ENCODE measurements at regions not wholly inside any gene's neighbourhood (a gene's known extent, or its start where the extent isn't known, plus 50 kb on each side); places are given as distances from the start of the nearest gene placed in this dataset.

DNA sequence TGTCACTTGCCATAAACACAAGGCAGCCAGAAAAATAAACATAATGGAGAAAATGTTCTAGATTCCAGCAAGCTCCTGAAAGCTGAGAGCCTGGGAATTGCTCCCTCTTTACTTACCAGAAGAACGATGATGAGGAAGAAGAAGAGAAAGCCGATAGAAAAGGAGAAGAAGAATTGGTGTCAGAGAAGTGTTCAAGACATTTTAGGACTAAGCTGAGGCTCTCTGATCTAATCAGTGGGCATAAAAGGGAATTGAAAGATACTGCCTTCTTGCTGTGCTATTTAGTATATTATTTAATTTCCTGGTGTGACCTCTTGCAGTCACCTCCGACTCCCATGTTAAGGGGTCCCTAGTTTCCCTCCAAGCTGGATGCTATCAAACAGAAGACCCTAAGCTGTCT lies 316.6 kb upstream of the JARID2 start:
- TF ChIP-seq ZNF350 (tag by site-specific recombination; IDR thresholded peaks at IDR 0.05), result no peak
- no peak for TF ChIP-seq ZNF658 (tag by site-specific recombination; IDR thresholded peaks at IDR 0.05)
- TF ChIP-seq ZBTB8A (tag by site-specific recombination; IDR thresholded peaks at IDR 0.05), result no peak
- TF ChIP-seq ZNF560 (tag by site-specific recombination; IDR thresholded peaks at IDR 0.05; ENCODE audit: borderline replicate concordance), result no peak
- TF ChIP-seq ZXDB (tag by site-specific recombination; IDR thresholded peaks at IDR 0.05), result no peak
- no peak for TF ChIP-seq MYNN (tag by site-specific recombination; IDR thresholded peaks at IDR 0.05; ENCODE audit: borderline replicate concordance)
- TF ChIP-seq ZNF24 (tag by site-specific recombination; IDR thresholded peaks at IDR 0.05), result no peak
- no peak overlapping the region for H3K27ac ChIP-seq (ENCODE audit: extremely low read depth, low read depth, low read length)
- H3K36me3 ChIP-seq (ENCODE audit: control insufficient read depth in 2 of 2, insufficient read depth in 1 of 2, low read length in 2 of 2), result no peaks in the 10 kb centered on the region
- no peak overlapping the region for H3K4me3 ChIP-seq (ENCODE audit: low read depth, low read length)
- no peaks in the 10 kb centered on the region for H3K9me3 ChIP-seq (ENCODE audit: control insufficient read depth, insufficient read depth, low read depth, low read length)
- CTCF ChIA-PET, result no interaction called here
- peaks cover 10% of the 10 kb centered on the region for H3K4me1 ChIP-seq (ENCODE audit: control insufficient read depth, insufficient read depth, low read length)
- POLR2A ChIA-PET, result no interaction called here

DNA sequence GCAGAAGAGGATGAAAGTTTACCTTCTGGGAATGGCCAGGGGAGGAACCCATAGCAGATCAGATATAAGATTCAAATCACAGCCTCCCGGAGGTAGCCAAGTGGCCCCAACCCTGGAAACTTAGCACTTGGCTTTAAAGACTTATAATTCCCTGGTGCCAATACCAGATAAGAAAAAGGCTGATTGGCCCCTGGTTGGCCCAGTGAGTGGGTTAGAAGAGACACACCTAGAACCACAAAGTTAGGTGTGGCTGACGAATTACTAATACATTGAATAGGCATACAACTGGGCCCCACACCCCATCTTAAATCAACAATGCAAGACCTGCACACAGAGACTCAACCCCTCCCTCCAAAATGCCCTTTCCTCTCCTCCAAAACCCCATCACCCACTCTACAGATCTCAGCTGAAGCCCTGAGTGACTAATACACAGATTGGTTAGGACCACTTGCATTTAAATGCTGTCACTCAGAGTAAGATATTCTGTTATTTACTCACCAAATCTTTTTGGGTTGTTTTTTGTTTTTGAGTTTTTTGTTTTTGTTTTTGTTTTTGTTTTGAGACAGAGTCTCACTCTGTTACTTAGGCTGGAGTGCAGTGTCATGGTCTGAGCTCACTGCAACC lies 315.4 kb upstream of the JARID2 start:
- ChIA-PET CTCF (no interaction called here), POLR2A (no interaction called here)
- H3K9me3 ChIP-seq (ENCODE audit: control insufficient read depth, insufficient read depth, low read depth, low read length), result no peaks in the 10 kb centered on the region
- no peak overlapping the region for H3K4me3 ChIP-seq (ENCODE audit: low read depth, low read length)
- H3K4me1 ChIP-seq (ENCODE audit: control insufficient read depth, insufficient read depth, low read length), result no peaks in the 10 kb centered on the region
- H3K36me3 ChIP-seq (ENCODE audit: control insufficient read depth in 2 of 2, insufficient read depth in 1 of 2, low read length in 2 of 2), result no peaks in the 10 kb centered on the region
- no peak overlapping the region for H3K27ac ChIP-seq (ENCODE audit: extremely low read depth, low read depth, low read length)
- TF ChIP-seq MZF1 (tag by site-specific recombination; IDR thresholded peaks at IDR 0.05; ENCODE audit: borderline replicate concordance) (no peak), ZNF248 (tag by site-specific recombination; IDR thresholded peaks at IDR 0.05) (no peak), KLF1 (tag by site-specific recombination; IDR thresholded peaks at IDR 0.05) (peak; percentile 85), OSR2 (tag by site-specific recombination; IDR thresholded peaks at IDR 0.05) (no peak), ZBTB7A (tag by site-specific recombination; IDR thresholded peaks at IDR 0.05; ENCODE audit: low read depth) (no peak), ZFP41 (tag by site-specific recombination; IDR thresholded peaks at IDR 0.05; ENCODE audit: borderline replicate concordance) (no peak), BCL11B (tag by site-specific recombination; IDR thresholded peaks at IDR 0.05; ENCODE audit: low read depth) (no peak), ZNF768 (tag by site-specific recombination; IDR thresholded peaks at IDR 0.05) (no peak), ZSCAN23 (tag by site-specific recombination; IDR thresholded peaks at IDR 0.05) (no peak)

DNA sequence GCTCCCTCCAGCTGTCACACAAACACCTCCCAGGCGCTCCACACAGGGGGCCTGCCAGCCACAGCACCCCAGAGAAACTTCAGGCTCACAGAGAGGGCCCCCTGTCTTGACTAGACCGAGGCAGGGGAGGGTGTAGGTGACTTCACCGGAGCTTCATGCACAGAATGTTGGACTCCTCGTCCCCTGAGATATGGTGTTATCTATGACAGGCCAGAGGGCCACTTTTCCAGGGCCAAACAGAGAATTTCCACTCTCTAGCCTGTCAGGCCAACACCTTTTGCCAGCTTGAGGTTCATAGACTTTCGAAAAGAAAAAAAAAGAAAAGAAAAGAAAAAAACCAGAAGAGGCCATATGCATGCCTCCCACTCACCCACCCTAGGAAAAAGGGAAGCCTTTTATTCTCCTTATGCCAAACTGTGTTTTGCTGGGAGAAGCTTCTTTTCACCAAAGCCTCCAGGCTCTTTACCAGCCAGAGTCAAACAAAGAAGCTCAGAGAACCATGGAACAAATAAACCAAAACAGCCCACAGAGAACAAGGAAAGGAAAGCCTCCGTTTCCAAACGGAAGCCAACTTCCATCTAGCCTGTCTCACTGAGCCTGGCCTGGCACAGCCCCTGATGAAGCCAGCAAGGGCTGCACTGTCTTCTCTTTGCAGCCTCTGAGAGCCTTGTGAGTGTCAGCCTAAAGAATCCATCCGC lies 313.2 kb upstream of the JARID2 start:
- Histone ChIP-seq H3K27ac (ENCODE audit: extremely low read depth, low read depth, low read length) (no peak overlapping the region), H3K9me3 (ENCODE audit: control insufficient read depth, insufficient read depth, low read depth, low read length) (no peaks in the 10 kb centered on the region), H3K4me3 (ENCODE audit: low read depth, low read length) (no peak overlapping the region), H3K36me3 (ENCODE audit: control insufficient read depth in 2 of 2, insufficient read depth in 1 of 2, low read length in 2 of 2) (no peaks in the 10 kb centered on the region), H3K4me1 (ENCODE audit: control insufficient read depth, insufficient read depth, low read length) (no peaks in the 10 kb centered on the region)
- POLR2A ChIA-PET, result no interaction called here
- CTCF ChIA-PET, result interaction anchor here (0.6 kb wide), 2 partner anchors 106 to 380 kb away, joined by 3 read pairs; no protein-coding TSS in a partner anchor
- TF ChIP-seq MEIS1 (CRISPR knock-in tag; IDR thresholded peaks at IDR 0.05; ENCODE audit: borderline replicate concordance) (no peak), GLIS1 (tag by site-specific recombination; IDR thresholded peaks at IDR 0.05) (peak; percentile 47; the same call in 1 of the 2 replicates)

DNA sequence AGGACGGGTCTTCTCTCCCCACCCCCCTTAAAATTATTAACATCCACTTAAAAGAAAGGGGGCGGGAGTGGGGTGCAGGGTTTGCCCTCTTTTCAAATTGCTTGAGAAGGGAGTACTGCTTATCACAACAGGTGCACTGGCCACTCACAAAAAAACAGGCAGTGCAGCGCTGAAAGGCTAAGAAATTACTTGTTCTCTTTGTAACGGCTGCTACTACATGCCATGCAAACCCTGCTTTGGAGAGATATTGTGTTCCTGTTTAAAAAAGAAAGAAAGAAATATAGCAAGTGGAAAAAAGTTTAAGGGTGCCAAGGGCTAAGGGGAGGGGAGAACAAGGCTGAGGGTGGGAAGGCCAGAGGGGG lies 312.7 kb upstream of the JARID2 start:
- Histone ChIP-seq H3K4me1 (ENCODE audit: control insufficient read depth, insufficient read depth, low read length) (no peaks in the 10 kb centered on the region), H3K9me3 (ENCODE audit: control insufficient read depth, insufficient read depth, low read depth, low read length) (no peaks in the 10 kb centered on the region), H3K36me3 (ENCODE audit: control insufficient read depth in 2 of 2, insufficient read depth in 1 of 2, low read length in 2 of 2) (no peaks in the 10 kb centered on the region), H3K4me3 (ENCODE audit: low read depth, low read length) (no peak overlapping the region), H3K27ac (ENCODE audit: extremely low read depth, low read depth, low read length) (no peak overlapping the region)
- CTCF ChIA-PET, result no interaction called here
- POLR2A ChIA-PET, result no interaction called here
- TF ChIP-seq ZNF76 (tag by site-specific recombination; IDR thresholded peaks at IDR 0.05; ENCODE audit: borderline replicate concordance, low read depth) (no peak), ZNF274 (IDR thresholded peaks at IDR 0.05; ENCODE audit: low read length) (no peak), ZNF274 (tag by site-specific recombination; IDR thresholded peaks at IDR 0.05; ENCODE audit: borderline replicate concordance) (no peak), ZNF610 (tag by site-specific recombination; IDR thresholded peaks at IDR 0.05; ENCODE audit: borderline replicate concordance) (no peak), SETDB1 (IDR thresholded peaks at IDR 0.05; ENCODE audit: insufficient read length, low read length) (no peak), ZNF23 (tag by site-specific recombination; IDR thresholded peaks at IDR 0.05; ENCODE audit: borderline replicate concordance) (no peak), KLF7 (tag by site-specific recombination; IDR thresholded peaks at IDR 0.05; ENCODE audit: borderline replicate concordance) (no peak), GLIS1 (tag by site-specific recombination; IDR thresholded peaks at IDR 0.05) (no peak), EGR2 (tag by site-specific recombination; IDR thresholded peaks at IDR 0.05; ENCODE audit: low read depth) (no peak), ZNF544 (tag by site-specific recombination; IDR thresholded peaks at IDR 0.05) (no peak), ZNF654 (tag by site-specific recombination; IDR thresholded peaks at IDR 0.05; ENCODE audit: low read depth) (no peak), GFI1B (tag by site-specific recombination; IDR thresholded peaks at IDR 0.05) (no peak)
- TF ChIP-seq, protein P1, sequence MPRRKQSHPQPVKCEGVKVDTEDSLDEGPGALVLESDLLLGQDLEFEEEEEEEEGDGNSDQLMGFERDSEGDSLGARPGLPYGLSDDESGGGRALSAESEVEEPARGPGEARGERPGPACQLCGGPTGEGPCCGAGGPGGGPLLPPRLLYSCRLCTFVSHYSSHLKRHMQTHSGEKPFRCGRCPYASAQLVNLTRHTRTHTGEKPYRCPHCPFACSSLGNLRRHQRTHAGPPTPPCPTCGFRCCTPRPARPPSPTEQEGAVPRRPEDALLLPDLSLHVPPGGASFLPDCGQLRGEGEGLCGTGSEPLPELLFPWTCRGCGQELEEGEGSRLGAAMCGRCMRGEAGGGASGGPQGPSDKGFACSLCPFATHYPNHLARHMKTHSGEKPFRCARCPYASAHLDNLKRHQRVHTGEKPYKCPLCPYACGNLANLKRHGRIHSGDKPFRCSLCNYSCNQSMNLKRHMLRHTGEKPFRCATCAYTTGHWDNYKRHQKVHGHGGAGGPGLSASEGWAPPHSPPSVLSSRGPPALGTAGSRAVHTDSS (tag by site-specific recombination; IDR thresholded peaks at IDR 0.05), result no peak
